ENCODE measurements at regions not wholly inside any gene's neighbourhood (a gene's known extent, or its start where the extent isn't known, plus 50 kb on each side); places are given as distances from the start of the nearest gene placed in this dataset.

DNA sequence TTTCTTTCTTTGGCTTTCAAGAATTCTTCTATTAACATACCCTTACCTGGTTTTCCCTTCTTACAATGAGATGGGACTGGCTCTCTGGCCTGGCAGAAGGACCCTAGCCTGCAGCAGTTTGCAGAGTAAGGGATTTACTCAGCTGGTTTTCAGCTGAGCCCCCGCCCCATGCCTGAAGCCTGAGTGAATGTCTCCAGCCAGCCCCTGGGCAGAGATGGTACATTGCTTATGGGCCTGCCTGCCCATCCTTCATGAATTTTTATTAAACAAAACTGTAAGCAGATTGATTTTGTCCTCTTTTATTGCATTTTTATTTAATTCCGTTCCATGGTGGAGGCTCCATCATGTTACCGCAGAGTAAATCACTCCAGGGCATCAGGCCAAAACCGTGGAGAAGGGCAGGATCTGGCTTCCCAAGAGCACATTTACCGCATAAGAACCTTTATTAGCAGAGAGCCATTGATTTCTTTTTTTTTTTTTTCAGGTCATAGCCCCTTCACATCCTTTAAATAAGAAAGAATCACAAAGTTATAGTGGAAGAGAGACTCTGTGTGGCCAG lies 316.2 kb downstream of the DHX35 start:
- no peak for DNase-seq (ENCODE audit: low read depth, low spot score)

- no peak for DNase-seq (ENCODE audit: low read depth, low spot score)
Observed at GRCh38 chr20:39277185-39277584, 315.0 kb downstream of the DHX35 start.

GRCh38 chr20:39270837-39271604 lies 308.9 kb downstream of the DHX35 start:
- DNase-seq (ENCODE audit: low read depth, low spot score), result no peak

DNA sequence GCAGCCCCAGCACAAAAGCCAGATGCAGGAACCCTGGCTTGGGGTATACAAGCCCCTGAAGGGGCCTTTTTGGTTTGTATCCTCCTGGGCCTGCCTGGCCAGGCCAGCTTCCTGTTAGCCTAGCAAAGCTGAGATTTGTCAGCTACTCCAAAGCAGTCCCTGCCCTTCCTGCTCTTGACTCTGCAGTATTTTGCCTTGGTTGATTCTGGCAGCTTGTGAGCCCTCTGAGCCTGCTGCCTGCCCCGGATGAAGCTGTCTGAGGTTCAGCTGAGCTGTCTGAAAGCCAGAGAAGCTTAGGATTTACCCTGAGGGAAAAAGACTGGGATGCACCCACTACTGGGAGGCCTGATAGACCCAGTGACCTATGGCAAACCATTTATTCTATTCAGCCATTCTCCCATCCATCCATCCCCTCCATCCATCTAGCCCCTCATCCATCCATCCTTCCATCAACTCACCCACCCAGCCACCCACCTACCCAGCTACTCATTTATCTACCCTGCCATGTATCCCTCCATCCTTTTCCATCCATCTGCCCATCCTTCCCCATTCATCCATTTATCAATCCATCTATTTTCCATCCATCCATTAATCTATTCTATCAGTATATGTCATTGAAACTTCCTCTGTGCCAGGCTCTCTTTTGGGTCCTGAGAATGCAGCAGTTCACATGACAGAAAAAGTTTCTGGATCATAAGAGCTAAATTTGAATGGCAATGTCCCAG lies 307.5 kb downstream of the DHX35 start:
- no peak for DNase-seq (ENCODE audit: low read depth, low spot score)

DNA sequence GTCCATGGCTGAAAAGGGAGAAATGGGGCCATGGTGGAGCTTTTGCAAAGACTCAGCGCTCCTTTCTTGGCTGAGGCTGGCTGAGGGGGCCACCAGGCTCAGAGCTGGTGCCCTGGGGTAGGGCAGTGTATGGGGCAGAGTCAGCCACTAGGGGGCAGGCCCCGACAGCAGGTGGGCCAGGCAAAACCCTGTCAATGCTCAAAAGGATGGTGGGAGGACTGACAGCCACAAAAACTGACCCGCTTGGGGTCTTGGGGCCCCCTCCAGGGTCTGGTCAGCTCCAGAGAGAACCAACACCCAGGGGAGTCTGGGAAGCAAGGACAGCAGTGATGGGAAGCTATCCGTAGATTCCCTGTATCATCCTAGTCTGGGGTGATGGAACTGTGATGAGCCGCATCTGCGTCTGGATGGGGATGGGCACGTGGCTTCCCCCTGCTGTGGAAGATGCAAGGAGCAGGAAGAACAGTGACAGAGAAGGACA lies 306.9 kb downstream of the DHX35 start:
- no peak for DNase-seq (ENCODE audit: low read depth, low spot score)

GRCh38 chr20:39268491-39268951 lies 306.4 kb downstream of the DHX35 start:
- no peak for DNase-seq (ENCODE audit: low read depth, low spot score)

DNA sequence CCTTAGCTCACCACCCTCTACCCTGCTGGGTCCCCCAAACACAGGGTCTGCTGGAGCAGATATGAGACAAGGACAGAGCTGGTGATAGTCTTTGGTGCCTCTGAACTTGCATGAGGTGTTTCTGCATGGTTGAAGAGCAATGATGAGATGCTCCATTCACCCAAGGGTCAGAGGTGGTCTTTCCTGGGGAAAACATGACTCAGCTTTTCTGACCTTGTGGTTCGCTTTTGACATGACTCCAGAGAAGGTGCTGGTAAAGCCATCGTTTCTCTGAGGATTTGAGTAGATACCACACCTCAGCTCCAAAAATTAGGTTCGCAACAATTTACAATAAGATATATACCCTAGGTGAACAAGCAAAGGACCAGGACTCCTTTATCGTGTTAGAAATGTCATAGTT lies 304.8 kb downstream of the DHX35 start:
- DNase-seq (ENCODE audit: low read depth, low spot score), result no peak

GRCh38 chr20:39264506-39265172 lies 302.5 kb downstream of the DHX35 start:
- peak; percentile 65 for DNase-seq (ENCODE audit: low read depth, low spot score)

DNA sequence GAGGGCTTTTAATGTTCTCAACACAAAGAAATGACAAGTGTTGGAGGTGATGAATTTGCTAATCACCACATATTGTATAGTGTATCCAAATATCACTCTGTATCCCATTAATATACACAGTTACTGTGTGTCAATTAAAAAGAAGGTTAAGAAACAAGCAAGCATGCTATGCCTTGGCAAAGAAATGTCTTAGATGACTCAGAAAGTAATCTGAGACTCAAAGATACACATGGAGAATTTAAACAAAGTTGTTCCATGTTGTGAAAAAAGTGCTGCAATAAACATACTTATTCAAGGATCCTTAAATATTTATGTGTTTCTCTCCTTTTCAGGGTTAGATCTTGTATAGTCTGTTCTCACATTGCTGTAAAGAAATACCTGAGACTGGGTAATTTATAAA lies 300.9 kb downstream of the DHX35 start:
- no peak for DNase-seq (ENCODE audit: low read depth, low spot score)

GRCh38 chr20:39259808-39260207 lies 297.7 kb downstream of the DHX35 start:
- DNase-seq (ENCODE audit: low read depth, low spot score), result no peak

GRCh38 chr20:39259010-39259803 lies 297.1 kb downstream of the DHX35 start:
- no peak for DNase-seq (ENCODE audit: low read depth, low spot score)

DNA sequence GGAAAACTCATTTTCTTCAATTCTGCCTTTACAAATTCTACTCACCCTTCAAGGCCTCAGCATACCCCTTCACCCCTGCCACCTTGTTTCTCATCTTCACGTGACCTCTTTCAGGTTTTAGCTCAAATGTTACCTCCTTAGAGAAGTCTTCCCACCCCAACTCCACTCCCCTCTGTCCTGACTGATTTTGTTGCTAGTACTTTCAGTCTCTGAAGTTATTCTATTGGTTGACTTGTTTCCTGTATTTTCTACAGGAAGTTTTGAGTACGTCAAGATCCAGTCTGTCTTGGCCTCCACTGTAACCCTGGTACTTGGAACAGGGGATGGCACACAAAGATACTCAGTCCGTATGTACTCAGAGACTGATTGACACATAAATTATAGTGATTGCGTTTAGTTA lies 296.1 kb downstream of the DHX35 start:
- no peak for DNase-seq (ENCODE audit: low read depth, low spot score)

- no peak for DNase-seq (ENCODE audit: low read depth, low spot score)
Observed at GRCh38 chr20:39253051-39253755, 291.1 kb downstream of the DHX35 start.

DNA sequence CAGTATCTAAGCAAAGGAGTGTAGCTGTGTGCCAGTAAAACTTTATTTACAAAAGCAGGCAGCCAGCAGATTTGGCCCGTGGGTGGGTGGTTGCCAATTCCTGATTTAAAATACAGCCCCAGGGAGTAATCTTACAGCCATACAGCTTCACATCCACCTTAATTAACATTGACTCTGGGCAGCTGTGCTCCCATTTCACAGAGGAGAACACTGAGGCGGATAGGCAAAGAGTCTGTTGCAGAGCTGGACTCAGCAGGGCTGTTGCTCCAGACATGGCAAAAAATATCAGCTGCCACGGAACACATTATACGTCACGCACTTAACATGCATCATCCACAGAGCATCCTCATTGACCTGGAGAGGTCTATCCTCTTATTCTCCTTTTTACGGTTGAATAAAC lies 289.9 kb downstream of the DHX35 start:
- no peak for DNase-seq (ENCODE audit: low read depth, low spot score)

DNA sequence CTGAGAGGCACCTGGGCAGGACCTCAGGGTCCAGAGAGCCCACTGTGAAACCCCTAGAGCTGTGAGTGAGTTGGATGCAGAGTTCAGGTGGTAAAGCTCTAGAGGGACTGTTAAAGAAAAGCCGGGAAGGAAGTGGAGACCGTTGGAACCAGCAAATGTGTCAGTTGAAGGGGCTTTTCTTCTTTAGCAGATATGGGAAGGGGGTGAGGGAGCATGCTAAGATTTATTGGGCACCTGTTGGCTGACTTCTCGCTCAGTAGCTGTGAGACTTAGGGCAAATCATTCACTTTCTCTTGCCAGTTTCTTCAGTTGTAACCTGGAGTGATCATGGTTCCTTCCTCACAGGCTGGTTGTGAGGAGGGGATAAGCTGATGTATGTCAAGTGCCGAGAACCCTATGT lies 287.7 kb downstream of the DHX35 start:
- no peak for DNase-seq (ENCODE audit: low read depth, low spot score)

DNA sequence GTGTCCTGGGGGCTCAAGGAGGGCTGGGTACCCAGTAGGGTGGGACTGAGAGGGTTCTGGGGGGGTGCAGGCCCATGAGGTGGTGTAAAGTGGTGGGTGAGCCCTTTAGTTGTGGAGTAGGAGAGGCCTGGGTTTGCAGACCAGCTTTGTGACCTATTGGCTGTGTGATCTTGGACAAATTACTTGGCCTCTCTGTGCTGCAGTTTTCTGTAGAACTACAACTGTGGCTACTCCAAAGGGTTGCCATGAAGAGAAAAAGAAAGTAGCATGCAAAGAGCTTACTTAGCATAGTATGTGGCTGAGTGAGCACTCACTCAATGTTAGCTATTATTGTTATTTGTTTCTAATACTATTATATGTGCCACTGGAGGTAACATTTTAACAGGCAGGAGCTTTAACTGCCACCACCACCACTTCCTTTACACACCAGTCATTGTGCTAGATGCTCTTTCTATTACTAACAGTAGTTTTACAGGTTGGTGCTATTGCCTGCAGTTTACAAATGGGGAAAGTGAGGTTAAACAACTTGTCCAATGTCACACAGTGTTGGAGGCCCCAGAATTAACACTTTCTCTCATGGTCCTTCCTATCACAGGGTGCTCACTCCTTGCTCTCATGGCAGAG lies 286.8 kb downstream of the DHX35 start:
- no peak for DNase-seq (ENCODE audit: low read depth, low spot score)

DNA sequence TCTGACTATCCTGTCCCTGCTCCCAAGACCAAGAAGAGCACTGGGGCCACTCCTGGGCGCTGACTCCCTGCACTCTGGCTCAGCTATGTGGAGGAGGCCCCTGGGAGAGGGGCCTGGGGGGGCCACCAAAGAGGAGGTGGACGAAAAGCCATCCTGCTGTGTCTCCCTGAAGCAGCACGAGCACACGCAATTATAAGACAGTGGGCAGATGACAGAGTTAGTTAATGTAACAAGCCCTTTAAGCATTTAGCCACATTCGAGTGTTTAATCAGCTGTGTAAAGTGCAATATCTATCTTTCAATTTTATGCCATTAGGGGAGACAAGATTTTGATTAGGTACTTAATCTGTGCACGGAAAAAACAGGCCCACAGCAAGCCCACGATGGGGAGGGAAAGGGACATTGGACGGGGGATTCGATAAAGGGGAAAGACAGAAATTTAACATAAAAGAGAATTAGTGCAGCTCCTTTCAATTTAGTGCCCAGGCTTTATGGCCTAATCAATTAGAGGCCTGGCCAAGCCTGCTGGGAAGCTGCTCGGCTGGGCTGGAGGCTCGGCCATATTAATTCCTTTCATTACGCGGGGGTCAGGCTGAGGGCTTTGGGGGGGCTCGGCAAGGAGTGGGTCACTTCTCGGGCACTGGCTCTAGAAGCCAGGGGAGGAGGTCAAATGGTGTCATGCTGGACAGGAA lies 286.2 kb downstream of the DHX35 start:
- DNase-seq (ENCODE audit: low read depth, low spot score), result no peak

GRCh38 chr20:39246436-39246835 lies 284.3 kb downstream of the DHX35 start:
- no peak for DNase-seq (ENCODE audit: low read depth, low spot score)

- DNase-seq (ENCODE audit: low read depth, low spot score), result no peak
Observed at GRCh38 chr20:39245685-39246311, 283.7 kb downstream of the DHX35 start.
